ENCODE measurements at regions not wholly inside any gene's neighbourhood (a gene's known extent, or its start where the extent isn't known, plus 50 kb on each side); places are given as distances from the start of the nearest gene placed in this dataset.

DNA sequence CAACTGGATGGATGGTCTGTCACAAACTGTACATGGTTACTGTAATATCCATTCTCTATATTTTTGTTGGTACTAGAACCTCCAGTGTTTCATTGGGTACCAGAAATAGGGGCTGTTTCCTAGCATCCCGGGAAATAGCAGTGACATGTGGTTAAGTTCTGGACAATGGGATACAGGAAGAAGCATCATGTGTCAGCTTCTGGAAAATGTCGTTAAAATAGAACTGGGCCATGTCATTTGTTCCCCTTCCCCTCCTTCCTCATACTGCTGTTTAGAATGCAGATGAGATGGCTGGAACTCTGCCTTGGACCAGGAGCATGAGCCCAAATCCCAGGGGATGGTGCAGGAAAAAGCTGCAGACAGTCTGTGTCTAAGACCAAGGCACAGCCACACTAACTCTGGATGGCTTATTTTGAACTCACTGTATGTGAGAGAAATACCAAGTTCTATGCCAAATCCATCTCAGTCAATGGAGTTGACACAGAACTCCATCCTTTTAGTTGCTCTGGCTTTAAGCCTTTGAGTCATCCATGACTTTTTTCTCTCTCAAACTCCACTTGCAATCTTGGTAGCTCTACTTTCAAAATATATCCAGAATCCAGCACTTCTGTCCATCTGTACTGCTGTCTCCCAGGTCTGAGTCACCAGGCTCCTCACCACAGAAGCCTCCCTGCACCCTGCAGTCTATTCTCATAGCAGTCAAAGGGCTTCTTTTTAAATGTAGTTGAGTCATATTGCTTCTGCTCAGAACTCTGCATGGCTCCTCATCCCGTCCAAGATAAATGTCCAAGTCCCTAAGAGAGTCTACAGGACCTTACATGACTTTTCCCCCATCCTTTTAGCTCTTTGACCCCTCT lies 184.2 kb downstream of the NSG2 start:
- in situ Hi-C loops (cut with HindIII; ENCODE audit: low sequenced_read_pairs), result no loop called here

DNA sequence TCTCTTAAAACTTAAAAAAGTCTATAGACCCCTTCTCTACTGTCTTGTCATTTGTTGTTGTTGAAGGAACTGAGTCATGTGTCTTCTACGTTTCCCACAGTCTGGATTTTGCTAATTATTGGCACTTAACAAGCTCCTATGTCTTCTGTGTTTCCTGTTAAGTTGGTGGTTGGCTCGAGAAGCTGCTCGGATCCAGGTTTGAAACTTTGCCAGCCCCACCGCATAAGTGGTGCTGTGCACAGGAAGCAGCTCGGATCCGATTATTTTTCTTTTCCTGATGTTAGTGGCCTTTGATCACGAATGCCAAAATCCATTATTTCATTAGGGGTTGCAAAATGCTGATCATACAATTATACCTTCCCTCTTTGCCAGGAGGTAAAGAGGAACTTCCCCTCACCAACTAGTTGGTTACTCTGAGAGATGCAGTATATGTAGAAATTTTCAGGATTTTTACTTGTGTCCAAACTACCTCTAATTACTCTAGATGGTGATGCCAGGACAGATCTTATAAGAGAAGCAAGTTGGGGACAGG lies 186.5 kb downstream of the NSG2 start:
- in situ Hi-C loops (cut with HindIII; ENCODE audit: low sequenced_read_pairs), result no loop called here

DNA sequence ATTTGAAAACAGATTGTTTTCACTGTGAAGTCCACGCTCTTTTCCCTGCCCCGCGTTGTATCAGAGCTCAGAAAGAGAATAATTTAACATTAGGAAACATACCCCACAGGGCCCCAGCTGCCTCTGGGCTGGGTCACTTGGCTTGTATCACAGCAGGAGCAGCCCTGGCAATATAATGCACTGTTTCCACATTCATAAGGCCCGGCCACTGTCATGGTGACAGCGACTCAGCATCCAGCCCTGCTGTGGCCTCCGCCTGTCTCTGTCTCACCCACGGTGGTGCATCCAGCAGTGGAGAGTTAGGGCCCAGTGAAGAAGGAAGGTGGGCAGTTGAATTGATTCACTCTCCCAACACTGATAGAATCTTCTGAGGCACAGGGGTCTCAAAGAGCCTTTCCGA lies 188.9 kb downstream of the NSG2 start:
- in situ Hi-C loops (cut with HindIII; ENCODE audit: low sequenced_read_pairs), result no loop called here

DNA sequence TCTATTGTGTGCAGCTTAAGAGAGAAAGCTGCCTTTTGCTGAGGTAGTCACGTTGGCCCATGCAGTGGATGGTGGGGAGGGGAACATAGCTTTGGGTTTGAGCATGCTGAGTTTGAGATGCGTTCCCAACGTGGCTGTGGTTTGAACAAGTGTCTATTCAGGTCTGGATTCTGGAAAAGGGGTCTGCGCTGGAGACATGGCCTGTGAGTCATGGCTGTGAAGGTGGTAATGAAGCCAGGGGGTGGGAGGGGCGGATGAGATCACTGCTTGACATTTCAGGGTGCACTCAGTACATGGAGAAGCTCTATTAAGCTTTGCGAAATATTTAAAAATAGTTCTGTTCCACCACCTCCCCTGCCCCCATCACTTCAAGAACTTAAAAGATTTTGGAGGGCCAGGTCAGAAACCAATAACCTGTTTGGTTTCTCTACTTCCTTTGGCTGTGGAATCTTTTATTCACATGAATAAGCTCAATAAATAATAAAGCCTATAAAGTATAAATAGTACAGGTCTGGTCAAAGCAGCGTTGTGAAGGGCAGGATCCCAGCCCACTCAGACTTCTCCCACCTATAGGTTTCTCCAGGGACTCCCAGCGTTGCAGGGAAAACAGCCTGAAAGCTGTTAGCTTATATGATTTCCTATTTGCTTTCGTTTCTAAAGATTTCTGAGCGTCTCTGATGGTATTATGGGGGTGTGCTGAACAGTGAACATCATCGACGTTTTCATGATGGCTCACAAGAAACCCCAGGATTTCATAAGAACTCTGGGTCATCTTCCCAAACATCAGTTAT lies 189.9 kb downstream of the NSG2 start:
- in situ Hi-C loops (cut with HindIII; ENCODE audit: low sequenced_read_pairs), result loop anchor here (5.0 kb wide), 1 partner anchor 58 kb away; no protein-coding TSS in a partner anchor

DNA sequence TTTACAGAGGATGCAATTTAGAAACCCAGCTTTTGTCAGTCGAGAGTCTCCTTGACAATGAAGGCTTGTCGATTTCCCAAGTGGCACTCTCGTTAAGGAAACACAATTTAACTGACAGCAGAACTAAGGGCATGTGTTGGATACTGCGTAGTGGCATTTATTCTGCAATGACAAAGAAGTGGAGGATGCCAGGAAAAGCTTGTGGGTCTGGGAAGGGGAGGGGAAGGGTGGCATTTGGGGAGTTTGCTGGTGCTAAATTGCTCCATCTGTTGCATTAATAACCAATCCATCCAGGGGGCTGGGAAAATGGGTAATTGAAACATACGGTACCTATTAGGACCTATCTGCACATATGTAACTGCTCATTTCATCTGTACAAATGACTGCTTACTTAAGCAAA lies 190.6 kb downstream of the NSG2 start:
- in situ Hi-C loops (cut with HindIII; ENCODE audit: low sequenced_read_pairs), result loop anchor here (5.0 kb wide), 1 partner anchor 59 kb away; no protein-coding TSS in a partner anchor

DNA sequence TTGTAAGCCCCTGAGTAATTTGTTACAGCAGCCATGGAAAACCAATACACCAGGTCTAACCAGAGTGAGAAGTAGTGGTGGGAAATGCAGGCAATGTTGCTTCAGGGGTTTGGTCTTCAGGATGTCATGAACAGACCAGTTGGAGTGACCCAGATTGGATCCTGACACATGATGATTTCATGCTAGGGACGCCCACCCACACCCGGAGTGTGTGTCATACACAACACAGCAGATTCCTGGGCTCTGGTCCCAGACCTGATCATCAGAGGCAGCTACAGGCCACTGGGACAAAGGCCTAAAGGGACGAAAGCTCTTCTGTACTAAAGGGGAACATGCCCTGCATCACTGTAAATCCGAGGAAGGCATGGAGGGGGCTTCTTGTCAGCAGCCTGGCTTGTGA lies 194.2 kb downstream of the NSG2 start:
- in situ Hi-C loops (cut with HindIII; ENCODE audit: low sequenced_read_pairs), result loop anchor here (5.0 kb wide), 1 partner anchor 62 kb away; no protein-coding TSS in a partner anchor

DNA sequence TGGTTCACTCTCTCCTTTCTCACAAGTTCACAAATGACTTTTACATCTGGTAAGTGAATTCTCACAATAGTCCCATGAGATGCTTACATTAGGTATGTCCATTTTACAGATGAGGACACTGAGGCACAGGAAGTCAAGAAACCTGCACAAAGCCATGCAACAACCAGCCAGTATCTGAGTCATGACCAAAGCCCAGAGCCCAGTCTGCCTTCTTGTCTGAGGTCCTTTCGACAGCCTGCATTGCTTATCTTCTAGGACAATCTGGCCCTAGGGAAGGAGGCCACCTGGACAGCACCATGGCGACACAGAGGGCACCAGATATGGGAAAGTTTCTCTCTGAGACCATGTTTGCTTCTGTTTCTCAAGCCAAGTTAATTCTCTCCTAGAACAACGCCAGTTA lies 197.1 kb downstream of the NSG2 start:
- in situ Hi-C loops (cut with HindIII; ENCODE audit: low sequenced_read_pairs), result no loop called here

DNA sequence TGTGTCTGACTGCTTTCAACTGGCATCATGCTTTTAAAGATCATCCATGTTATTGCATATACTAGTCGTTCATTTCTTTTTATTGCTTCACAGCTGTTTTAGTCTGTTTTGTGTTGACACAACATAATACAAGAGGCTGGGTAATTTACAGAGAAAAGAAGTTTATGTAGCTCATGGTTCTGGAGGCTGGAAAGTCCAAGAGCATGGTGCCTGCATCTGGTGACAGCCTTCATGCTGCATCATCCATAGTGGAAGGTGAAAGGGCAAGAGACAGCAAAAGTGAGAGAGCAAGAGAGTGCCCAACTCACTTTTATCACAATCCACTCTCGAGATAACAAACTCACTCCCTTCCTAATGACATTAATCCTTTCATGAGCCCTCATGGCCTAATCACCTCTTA lies 198.4 kb downstream of the NSG2 start:
- in situ Hi-C loops (cut with HindIII; ENCODE audit: low sequenced_read_pairs), result no loop called here

DNA sequence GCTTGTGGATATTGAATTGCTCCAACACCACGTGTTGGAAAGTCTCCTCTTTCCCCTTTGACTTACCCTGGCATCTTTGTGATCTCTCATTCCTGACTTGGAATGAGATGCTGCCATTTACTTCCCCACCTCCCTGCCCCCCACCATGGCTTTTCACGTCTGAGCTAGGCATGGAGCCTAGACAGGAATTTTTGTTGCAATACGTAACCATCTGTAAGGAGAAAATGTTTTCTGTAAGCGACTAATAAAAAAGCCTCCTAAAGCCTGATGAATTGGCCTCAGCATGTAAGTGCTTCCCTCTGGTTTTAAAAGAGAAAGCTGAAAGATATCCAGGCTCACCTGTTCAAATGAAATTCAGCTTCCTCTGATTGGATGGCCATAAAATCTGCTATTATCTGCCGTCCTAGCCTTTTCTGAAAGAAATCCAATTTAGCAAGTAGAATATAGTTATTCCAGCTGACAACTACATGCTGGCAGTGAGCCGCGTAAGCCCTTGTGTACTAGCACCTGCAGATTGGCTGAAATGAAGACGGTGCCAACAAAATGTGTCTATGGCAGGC lies 200.1 kb downstream of the NSG2 start:
- in situ Hi-C loops (cut with HindIII; ENCODE audit: low sequenced_read_pairs), result no loop called here

DNA sequence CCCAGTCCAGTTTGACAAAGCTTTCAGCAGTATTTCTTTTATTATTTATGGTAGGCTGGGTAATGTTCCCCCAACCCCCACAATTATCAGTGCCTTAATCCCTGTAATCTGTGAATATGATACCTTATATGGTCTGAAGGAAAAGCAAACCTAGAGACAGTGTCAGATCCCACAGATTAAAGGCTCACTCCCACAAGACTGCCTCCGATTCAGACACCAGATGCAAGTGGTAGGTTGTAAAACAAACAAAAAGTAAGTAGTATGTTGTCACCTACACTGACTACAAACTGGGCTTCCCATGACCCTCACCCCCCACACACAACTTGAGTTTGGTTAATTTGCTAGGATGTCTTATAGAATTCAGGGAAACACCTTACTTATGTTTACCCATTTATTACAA lies 201.2 kb downstream of the NSG2 start:
- in situ Hi-C loops (cut with HindIII; ENCODE audit: low sequenced_read_pairs), result no loop called here

DNA sequence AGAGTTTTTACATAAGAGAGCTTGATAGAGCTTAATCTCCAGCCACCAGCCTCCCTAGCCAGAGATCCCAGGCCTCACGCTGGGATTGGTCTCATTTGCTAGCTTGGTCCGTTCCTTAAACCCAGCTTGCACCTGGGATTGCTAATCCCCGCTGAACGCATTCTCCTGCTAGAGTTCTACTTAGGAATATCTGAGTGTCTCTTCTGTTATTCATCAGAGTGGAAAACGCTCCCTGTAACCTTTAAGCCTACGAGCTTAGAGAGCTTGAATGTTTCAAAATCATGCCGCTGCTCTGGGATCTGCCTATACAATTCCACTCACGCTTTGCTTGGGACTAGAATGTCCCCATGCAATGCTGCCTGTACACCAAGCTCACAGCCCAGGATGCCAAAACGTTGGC lies 201.8 kb downstream of the NSG2 start:
- in situ Hi-C loops (cut with HindIII; ENCODE audit: low sequenced_read_pairs), result no loop called here

DNA sequence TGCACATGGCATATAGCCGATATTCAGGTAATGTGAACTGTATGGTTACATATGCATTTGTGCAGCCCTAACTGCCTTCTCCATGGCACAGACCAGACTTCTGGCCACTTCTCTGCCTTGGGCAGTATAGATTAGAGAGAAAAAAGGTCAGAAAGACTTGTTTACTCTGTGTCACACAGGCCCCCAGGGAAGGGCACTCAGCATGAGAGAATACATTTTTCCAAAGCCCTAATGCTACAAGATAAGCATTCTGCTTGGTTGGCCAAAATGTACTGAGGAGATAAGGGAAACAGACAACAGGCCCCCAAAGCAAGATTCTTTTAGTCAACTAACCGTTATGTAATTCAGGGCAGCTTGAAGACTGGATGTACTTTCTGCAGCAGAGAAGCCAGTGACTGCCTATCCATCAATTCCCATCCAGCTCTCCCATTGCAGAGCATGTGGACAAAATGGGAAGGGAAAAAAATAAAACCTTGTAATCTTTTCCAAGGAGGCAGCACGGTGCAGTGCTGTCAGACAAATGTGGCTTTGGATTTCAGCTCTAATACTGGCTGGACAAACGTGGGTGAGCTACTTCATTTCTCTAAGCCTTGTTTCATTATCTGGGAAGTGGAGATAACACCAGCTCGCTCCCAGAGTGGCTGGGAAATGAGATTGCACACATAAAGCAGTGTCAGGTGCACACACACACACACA lies 205.9 kb downstream of the NSG2 start:
- in situ Hi-C loops (cut with HindIII; ENCODE audit: low sequenced_read_pairs), result no loop called here

DNA sequence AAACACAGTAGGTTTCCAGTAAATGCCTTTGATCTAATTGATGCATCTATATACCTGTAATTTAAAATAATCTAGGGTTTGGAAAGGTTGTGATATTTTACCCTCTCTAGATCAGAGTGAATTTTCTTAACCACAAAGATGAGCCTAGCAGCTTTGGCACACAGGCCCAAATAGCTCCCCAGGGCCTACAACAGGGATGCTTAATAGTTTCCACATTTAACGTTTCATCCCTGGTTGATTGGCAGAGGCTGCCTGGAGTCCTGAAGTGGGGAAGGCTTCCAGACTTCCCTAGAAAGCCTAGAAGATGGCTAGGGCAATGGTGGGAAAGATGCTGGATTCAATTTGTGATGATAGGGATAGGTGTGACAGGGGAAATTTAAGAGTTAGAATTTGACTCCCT lies 206.6 kb downstream of the NSG2 start:
- in situ Hi-C loops (cut with HindIII; ENCODE audit: low sequenced_read_pairs), result no loop called here

DNA sequence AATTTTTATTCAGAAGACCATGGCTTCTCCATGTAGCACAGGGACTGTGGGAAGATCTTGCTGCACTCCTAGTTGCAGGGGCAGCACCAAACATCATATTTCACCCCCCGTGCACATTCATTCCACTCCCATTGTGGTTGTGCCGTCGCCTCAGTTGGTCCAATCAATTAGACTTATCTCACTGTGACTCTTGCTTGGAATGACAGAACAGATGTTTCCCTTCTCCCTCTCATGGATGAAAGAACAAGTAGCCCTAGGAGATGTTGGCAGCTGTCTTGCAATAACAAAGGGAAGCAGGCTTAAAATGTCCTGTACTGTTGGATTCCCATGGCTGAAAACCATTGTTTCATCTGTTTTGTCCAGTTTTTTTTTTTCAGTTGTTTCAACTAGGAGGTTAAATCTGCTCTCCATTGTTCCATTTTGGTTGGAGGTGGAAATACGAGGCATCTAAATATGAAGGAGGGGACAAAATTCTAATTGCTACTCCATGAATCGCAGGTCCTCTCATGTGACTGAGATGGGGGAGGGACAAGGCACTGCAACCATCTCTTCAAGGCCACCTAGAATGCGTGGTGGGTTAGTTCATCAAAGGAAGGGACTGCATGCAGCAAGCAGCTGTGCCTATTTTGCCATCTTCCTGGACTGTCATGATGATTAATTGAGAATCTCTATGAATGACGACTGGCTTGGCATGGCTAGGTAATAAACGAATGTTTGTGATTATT lies 214.4 kb downstream of the NSG2 start:
- in situ Hi-C loops (cut with HindIII; ENCODE audit: low sequenced_read_pairs), result no loop called here

DNA sequence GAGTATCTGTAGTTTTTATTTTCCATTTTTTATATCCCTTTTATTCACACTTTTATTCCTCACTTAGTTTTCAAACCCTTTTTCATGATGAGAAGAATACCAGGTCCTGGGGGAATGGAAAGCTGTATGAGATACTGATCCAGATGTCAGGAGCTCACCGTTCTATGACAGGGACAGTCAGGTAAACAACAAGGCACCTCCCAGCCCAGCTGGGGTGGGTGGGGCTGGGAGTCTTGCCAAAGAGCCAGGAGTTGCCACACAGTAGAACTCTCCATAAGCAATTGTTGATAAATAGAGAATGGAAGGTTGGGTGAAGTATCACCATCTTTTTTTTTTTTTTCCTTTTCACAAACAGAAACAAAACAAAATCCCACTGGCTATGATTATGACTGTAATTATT lies 225.8 kb downstream of the NSG2 start:
- in situ Hi-C loops (cut with HindIII; ENCODE audit: low sequenced_read_pairs), result no loop called here

DNA sequence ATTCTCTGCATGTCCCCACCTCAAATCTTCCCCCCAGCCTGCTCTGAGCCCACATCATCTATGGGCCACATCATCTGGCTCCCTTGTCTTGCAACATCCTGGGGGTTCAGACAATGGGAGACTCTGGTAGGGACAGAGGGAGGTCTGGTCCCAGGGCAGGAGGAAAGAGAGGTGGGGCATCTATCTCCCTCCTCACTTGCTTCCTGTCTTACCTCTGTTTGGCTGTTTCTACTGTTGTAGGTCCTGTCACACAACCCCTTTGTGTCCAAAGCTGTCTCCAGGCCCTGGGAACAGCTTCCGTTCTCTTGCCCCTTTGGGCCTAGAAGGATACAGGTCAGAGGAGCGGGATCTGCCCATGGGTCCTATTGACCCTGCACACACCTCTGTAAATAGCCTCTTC lies 227.2 kb downstream of the NSG2 start:
- in situ Hi-C loops (cut with HindIII; ENCODE audit: low sequenced_read_pairs), result no loop called here

DNA sequence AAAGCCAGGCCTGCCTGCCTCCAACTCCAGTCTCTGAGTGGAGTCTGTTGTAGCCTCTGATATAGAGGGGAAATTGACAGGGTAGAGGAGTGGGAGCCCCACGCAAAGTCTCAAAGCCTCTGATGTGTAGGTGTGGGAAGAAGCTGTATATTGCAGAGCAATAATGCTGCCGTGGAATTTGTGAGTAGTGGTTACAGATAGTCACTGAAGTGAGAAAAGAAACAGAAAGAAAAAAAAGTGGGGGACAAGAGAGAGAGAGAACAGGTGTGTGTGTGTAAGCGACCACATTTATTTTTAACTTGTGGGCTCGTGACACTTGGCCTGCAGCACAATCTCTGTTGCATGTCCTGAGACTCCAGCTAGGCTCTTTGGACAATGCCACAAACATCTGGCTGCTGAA lies 227.8 kb downstream of the NSG2 start:
- in situ Hi-C loops (cut with HindIII; ENCODE audit: low sequenced_read_pairs), result no loop called here

DNA sequence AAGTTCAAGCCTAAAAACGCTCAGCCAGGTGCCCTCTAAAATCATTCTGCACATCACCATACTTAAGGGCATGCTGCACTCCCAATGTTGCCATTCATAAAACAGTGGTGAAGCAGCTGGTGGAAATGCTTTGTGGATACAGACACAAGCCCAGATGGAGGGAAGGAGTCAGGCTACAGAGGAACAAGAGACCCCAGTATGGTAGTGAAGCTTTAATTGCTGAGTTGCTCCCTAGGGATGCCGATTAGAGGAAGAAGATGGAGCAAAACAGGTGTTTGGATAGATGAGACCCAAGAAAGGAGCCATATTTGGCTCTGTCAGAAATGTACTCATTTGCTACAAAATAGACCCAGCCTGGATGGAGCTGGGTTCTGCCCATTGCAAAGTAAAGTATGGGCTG lies 230.5 kb downstream of the NSG2 start:
- in situ Hi-C loops (cut with HindIII; ENCODE audit: low sequenced_read_pairs), result no loop called here

DNA sequence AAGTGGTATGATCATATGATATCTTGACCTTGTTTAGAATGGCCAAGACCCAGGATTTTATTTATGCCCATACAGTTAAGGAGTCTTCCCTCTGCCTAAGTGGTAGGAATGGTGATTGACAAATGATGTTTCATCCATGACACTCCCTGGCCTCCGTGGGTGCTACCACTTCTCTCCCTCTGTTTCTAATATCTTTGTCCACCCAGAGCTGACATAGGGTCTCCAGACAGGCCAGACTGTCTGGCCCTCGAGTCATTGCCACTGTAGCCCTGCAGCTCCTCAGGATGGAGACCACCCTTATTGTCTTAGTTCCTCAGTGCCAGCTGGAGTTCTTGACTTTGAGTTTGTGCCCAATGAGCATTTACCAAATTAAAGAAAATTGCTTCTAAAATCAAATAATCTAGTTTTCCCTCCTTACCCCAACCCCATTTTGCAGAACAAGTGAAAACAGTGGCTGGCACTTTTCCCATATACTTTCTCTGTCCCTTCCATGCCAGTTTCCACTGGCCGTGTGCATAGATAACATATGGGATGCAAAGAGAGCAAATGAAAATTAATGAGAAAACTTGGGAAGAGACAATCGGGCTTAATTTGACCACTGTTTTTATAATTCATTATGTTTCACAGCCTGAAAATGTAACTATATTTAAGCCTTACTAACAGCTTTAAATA lies 235.7 kb downstream of the NSG2 start:
- in situ Hi-C loops (cut with HindIII; ENCODE audit: low sequenced_read_pairs), result no loop called here

DNA sequence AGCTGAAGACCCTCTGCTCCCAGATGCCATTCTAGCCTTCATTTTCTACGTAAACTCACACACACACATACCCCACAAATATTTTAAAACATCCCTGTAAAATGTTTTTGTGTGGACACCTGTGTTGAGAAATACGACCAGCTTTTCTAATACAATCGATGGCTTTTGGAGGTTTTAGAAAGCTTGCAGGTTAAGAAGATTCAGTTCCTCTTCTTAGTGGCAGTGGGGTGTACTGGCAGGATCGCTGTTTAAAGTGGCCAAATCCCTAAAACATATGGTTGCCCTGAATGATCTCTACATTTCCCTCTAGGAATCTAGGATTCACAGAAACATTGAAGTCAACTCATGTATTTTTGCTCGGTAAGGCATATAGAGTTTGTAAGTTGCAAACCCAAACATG lies 236.3 kb downstream of the NSG2 start:
- in situ Hi-C loops (cut with HindIII; ENCODE audit: low sequenced_read_pairs), result no loop called here

All from DLD1 (cell line).